H1 (cell line): ENCODE measurements at regions not wholly inside any gene's neighbourhood (a gene's known extent, or its start where the extent isn't known, plus 50 kb on each side); places are given as distances from the start of the nearest gene placed in this dataset.

Experiments
- CTCF ChIA-PET: fragments of 300-600 bp; sonication (Branson Sonifier 250); formaldehyde crosslinking; loops from one replicate; lab custom pipeline; 2021; ENCODE audit not compliant: partially characterized antibody; lab: Charles Lee
- POLR2A ChIA-PET: fragments of 300-600 bp; sonication (Branson Sonifier 250); formaldehyde crosslinking; loops from one replicate; lab custom pipeline; 2021; ENCODE audit warnings: inconsistent platforms; ENCODE audit not compliant: partially characterized antibody; lab: Charles Lee
- DNase-seq, 2 experiments: peaks; one replicate each; pipeline versions ENCODE4 v3.0.0 to v3.0.0-alpha.2; 2010 to 2022; ENCODE audit warnings: low spot score in 2 of 2, low read depth in 1 of 2, mixed read lengths in 1 of 2
- FAIRE-seq: peaks from 2 replicates; lab custom pipeline; 2011; peaks lifted over from hg19 to GRCh38; lab: Jason Lieb, UNC
- H2AFZ ChIP-seq: 2 replicates; pipeline ENCODE4 v1.8.1; 2012; ENCODE audit warnings: low read length, inconsistent platforms
- H2AK5ac ChIP-seq: 2 replicates; pipeline ENCODE4 v1.6.1; 2013; ENCODE audit warnings: low read depth, low read length
- H2BK120ac ChIP-seq: replicated peaks from 2 replicates; pipeline ENCODE3; 2013; ENCODE audit warnings: low read depth, low read length, inconsistent platforms
- H2BK12ac ChIP-seq: 2 replicates; pipeline ENCODE4 v1.6.1; 2013; ENCODE audit warnings: low read depth, low read length
- H2BK15ac ChIP-seq: 2 replicates; pipeline ENCODE4 v1.6.1; 2013; ENCODE audit warnings: low read length
- H2BK20ac ChIP-seq: 2 replicates; pipeline ENCODE4 v1.6.1; 2013; ENCODE audit warnings: low read length
- H2BK5ac ChIP-seq: 2 replicates; pipeline ENCODE4 v1.6.1; 2013; ENCODE audit warnings: low read depth, low read length
- H3K14ac ChIP-seq: 2 replicates; pipeline ENCODE4 v1.6.1; 2013; ENCODE audit warnings: inconsistent platforms; ENCODE audit not compliant: insufficient read length
- H3K18ac ChIP-seq: 2 replicates; pipeline ENCODE4 v1.6.1; 2013; ENCODE audit warnings: low read length; ENCODE audit errors: extremely low read depth
- H3K23ac ChIP-seq: 2 replicates; pipeline ENCODE4 v1.6.1; 2013; ENCODE audit warnings: inconsistent platforms; ENCODE audit not compliant: insufficient read length
- H3K23me2 ChIP-seq: 2 replicates; pipeline ENCODE4 v1.6.1; 2013; ENCODE audit warnings: low read depth, low read length
- H3K27ac ChIP-seq: 2 replicates; pipeline ENCODE4 v1.6.1; 2011; ENCODE audit warnings: low read depth, low read length, inconsistent platforms
- H3K27me3 ChIP-seq, 4 experiments: replicated peaks in 1 of 4; 1 replicate in 1 of 4; 2 replicates in 3 of 4; pipeline versions ENCODE4 v1.6.1 to v1.8.1; 2011 to 2013; ENCODE audit warnings: low read length in 3 of 4, mild to moderate bottlenecking in 3 of 4, inconsistent platforms in 2 of 4, mixed read lengths in 2 of 4, moderate library complexity in 1 of 4; ENCODE audit not compliant: control insufficient read depth in 3 of 4, insufficient read depth in 3 of 4; ENCODE audit errors: extremely low read depth in 1 of 4
- H3K36me3 ChIP-seq, 4 experiments: 2 replicates each; pipeline versions ENCODE4 v1.6.1 to v1.8.1; 2011 to 2013; ENCODE audit warnings: mild to moderate bottlenecking in 4 of 4, low read length in 3 of 4, moderate library complexity in 2 of 4, control low read depth in 1 of 4, inconsistent platforms in 1 of 4; ENCODE audit not compliant: insufficient read depth in 4 of 4, control insufficient read depth in 2 of 4
- H3K4ac ChIP-seq: replicated peaks from 2 replicates; pipeline ENCODE3; 2013; ENCODE audit warnings: low read length, low read depth, mixed read lengths, inconsistent platforms; ENCODE audit not compliant: insufficient read length
- H3K4me1 ChIP-seq, 4 experiments: replicated peaks in 1 of 4; 1 replicate in 1 of 4; 2 replicates in 3 of 4; pipeline versions ENCODE4 v1.6.1 to v1.8.1; 2011 to 2013; ENCODE audit warnings: low read length in 3 of 4, inconsistent platforms in 2 of 4, mixed read lengths in 1 of 4; ENCODE audit not compliant: insufficient read depth in 4 of 4, control insufficient read depth in 3 of 4
- H3K4me2 ChIP-seq, 2 experiments: 2 replicates each; pipeline versions ENCODE4 v1.6.1 to v1.8.1; 2011 to 2013; ENCODE audit warnings: low read depth in 2 of 2, low read length in 2 of 2, control low read depth in 1 of 2, inconsistent platforms in 1 of 2, mild to moderate bottlenecking in 1 of 2; ENCODE audit not compliant: insufficient read depth in 1 of 2
- H3K4me3 ChIP-seq, 4 experiments: fragments of 200-600, 300-600 bp in 1 of 4; sonication (generic), shearing (Covaris generic), sonication (Bioruptor Twin) in 1 of 4; 2 replicates each; pipeline versions ENCODE4 v1.5.1 to v1.8.1; 2011 to 2016; ENCODE audit warnings: low read length in 4 of 4, low read depth in 3 of 4, control low read depth in 2 of 4, inconsistent platforms in 2 of 4, mild to moderate bottlenecking in 2 of 4, mixed read lengths in 1 of 4, moderate library complexity in 1 of 4; ENCODE audit not compliant: insufficient read depth in 2 of 4; ENCODE audit errors: extremely low read depth in 1 of 4
- H3K56ac ChIP-seq: replicated peaks from 2 replicates; pipeline ENCODE3; 2013; ENCODE audit warnings: low read depth, mild to moderate bottlenecking, mixed read lengths, low read length, inconsistent platforms; ENCODE audit not compliant: insufficient read length
- H3K79me1 ChIP-seq: 2 replicates; pipeline ENCODE4 v1.6.1; 2013; ENCODE audit warnings: low read depth, low read length, control low read depth
- H3K79me2 ChIP-seq, 2 experiments: 2 replicates each; pipeline versions ENCODE4 v1.6.1 to v1.8.1; 2012 to 2013; ENCODE audit warnings: low read length in 2 of 2, mild to moderate bottlenecking in 2 of 2, inconsistent platforms in 1 of 2; ENCODE audit not compliant: insufficient read depth in 2 of 2, control insufficient read depth in 1 of 2
- H3K9ac ChIP-seq, 4 experiments: replicated peaks in 1 of 4; 1 replicate in 1 of 4; 2 replicates in 3 of 4; pipeline versions ENCODE4 v1.6.1 to v1.8.1; 2011 to 2013; ENCODE audit warnings: low read depth in 3 of 4, low read length in 3 of 4, control low read depth in 2 of 4, mild to moderate bottlenecking in 2 of 4, moderate library complexity in 2 of 4, inconsistent platforms in 1 of 4; ENCODE audit errors: extremely low read depth in 1 of 4
- H3K9me3 ChIP-seq, 2 experiments: 2 replicates each; pipeline versions ENCODE4 v1.6.1 to v1.8.1; 2012 to 2013; ENCODE audit warnings: mild to moderate bottlenecking in 2 of 2, moderate library complexity in 2 of 2, control low read depth in 1 of 2, inconsistent platforms in 1 of 2, low read depth in 1 of 2, low read length in 1 of 2, mixed read lengths in 1 of 2; ENCODE audit not compliant: insufficient read depth in 2 of 2
- H4K20me1 ChIP-seq, 2 experiments: replicated peaks in 1 of 2; 2 replicates each; pipeline versions ENCODE3 to v1.8.1; 2011 to 2013; ENCODE audit warnings: inconsistent platforms in 2 of 2, low read length in 2 of 2, mild to moderate bottlenecking in 1 of 2; ENCODE audit not compliant: insufficient read depth in 2 of 2, control insufficient read depth in 1 of 2
- H4K5ac ChIP-seq: 2 replicates; pipeline ENCODE4 v1.6.1; 2013; ENCODE audit warnings: low read length, low read depth, mixed read lengths, inconsistent platforms; ENCODE audit not compliant: insufficient read length
- H4K8ac ChIP-seq: 2 replicates; pipeline ENCODE4 v1.8.0; 2013; ENCODE audit warnings: mild to moderate bottlenecking, moderate library complexity, low read length, inconsistent platforms; ENCODE audit not compliant: insufficient read depth; ENCODE audit errors: extremely low read depth
- H4K91ac ChIP-seq: replicated peaks from 2 replicates; pipeline ENCODE3; 2013; ENCODE audit warnings: low read length, mixed read lengths, inconsistent platforms; ENCODE audit not compliant: insufficient read length
- BCL11A ChIP-seq, 2 experiments: IDR thresholded peaks; one replicate each; pipeline ENCODE4 v1.6.1; 2011; ENCODE audit warnings: low read depth in 2 of 2, low read length in 2 of 2, mild to moderate bottlenecking in 2 of 2
- BRCA1 ChIP-seq: IDR thresholded peaks from 2 replicates; pipeline ENCODE4 v1.6.1; 2012; ENCODE audit warnings: low read depth, low read length, improper control_type of control experiment
- CREB1 ChIP-seq: IDR thresholded peaks from 2 replicates; pipeline ENCODE4 v1.6.1; 2012; ENCODE audit warnings: inconsistent platforms
- GABPA ChIP-seq: IDR thresholded peaks from 2 replicates; pipeline ENCODE4 v1.6.1; 2011; ENCODE audit warnings: mild to moderate bottlenecking, low read length, moderate library complexity, borderline replicate concordance; ENCODE audit not compliant: insufficient read depth
- GTF2F1 ChIP-seq: IDR thresholded peaks from 2 replicates; pipeline ENCODE4 v1.6.1; 2012; ENCODE audit warnings: low read depth, low read length, improper control_type of control experiment, borderline replicate concordance
- JUND ChIP-seq: IDR thresholded peaks from 2 replicates; pipeline ENCODE4 v1.6.1; 2011; ENCODE audit warnings: mild to moderate bottlenecking, improper control_type of control experiment, low read length
- KDM1A ChIP-seq: fragments of 200-600, 300-600 bp; sonication (generic); IDR thresholded peaks from 2 replicates; pipeline ENCODE4 v1.7.1; 2016; ENCODE audit warnings: mild to moderate bottlenecking, low read length, borderline replicate concordance
- KDM4A ChIP-seq: IDR thresholded peaks from one replicate; pipeline ENCODE4 v1.7.1; 2012; ENCODE audit warnings: low read depth, mild to moderate bottlenecking, moderate library complexity, low read length, inconsistent platforms; ENCODE audit not compliant: severe bottlenecking
- POU5F1 ChIP-seq: IDR thresholded peaks from 2 replicates; pipeline ENCODE4 v1.6.1; 2011; ENCODE audit warnings: low read depth, mild to moderate bottlenecking, low read length, moderate library complexity
- SIN3A ChIP-seq, 2 experiments: IDR thresholded peaks in 1 of 2; conservative IDR thresholded peaks in 1 of 2; 2 replicates each; pipeline ENCODE4 v1.6.1; 2011 to 2012; ENCODE audit warnings: low read length in 2 of 2, improper control_type of control experiment in 1 of 2, low read depth in 1 of 2, mild to moderate bottlenecking in 1 of 2
- TEAD4 ChIP-seq: IDR thresholded peaks from 2 replicates; pipeline ENCODE4 v1.6.1; 2012; ENCODE audit warnings: low read depth, low read length, inconsistent platforms, mixed read lengths
- YY1 ChIP-seq: IDR thresholded peaks from 2 replicates; pipeline ENCODE4 v1.6.1; 2011; ENCODE audit warnings: low read depth, mild to moderate bottlenecking, low read length
- WGBS, 2 experiments: shearing (Covaris generic) in 1 of 2; methylation state at CpG; one replicate each; pipeline versions ENCODE4 v1.1.6 to v1.1.7; 2013 to 2015; ENCODE audit warnings: low lambda C conversion rate in 2 of 2, mixed read lengths in 2 of 2, inconsistent platforms in 1 of 2, low coverage in 1 of 2, missing lambda C conversion rate in 1 of 2; ENCODE audit not compliant: insufficient replicate concordance in 2 of 2, insufficient coverage in 1 of 2, insufficient read length in 1 of 2; ENCODE audit errors: extremely low coverage in 1 of 2, missing lambda C conversion rate in 1 of 2; 5-methylcytosine and 5-hydroxymethylcytosine counted together

GRCh38 chrY:8377491-8377890 lies 959.8 kb upstream of the TSPY4 start:
- no peak overlapping the region for H3K4me3 ChIP-seq
- no peak overlapping the region for H3K23ac ChIP-seq
- H2BK20ac ChIP-seq = no peak overlapping the region
- H3K9me3 ChIP-seq = peaks cover 20 to 69% of the 10 kb centered on the region in 2 experiments; a peak in 3 of 4 replicates
- no peaks in the 10 kb centered on the region for H3K27me3 ChIP-seq
- H4K20me1 ChIP-seq = no peaks in the 10 kb centered on the region
- no peak overlapping the region for H3K9ac ChIP-seq
- H2BK5ac ChIP-seq = no peak overlapping the region
- no peaks in the 10 kb centered on the region for H3K79me2 ChIP-seq
- H3K23me2 ChIP-seq = no peaks in the 10 kb centered on the region
- H3K4ac ChIP-seq = no peak overlapping the region
- ChIA-PET POLR2A (no interaction called here), CTCF (no interaction called here)
- no peak overlapping the region for H2AK5ac ChIP-seq
- no peak overlapping the region for H3K18ac ChIP-seq
- no peak for TF ChIP-seq SIN3A (conservative IDR thresholded peaks at IDR 0.05 in 1 of 2, IDR thresholded peaks at IDR 0.05 in 1 of 2; ENCODE audit: low read depth in 1 of 2, low read length in 2 of 2)
- no peak for TF ChIP-seq TEAD4
- TF ChIP-seq CREB1 = no peak
- no peak for TF ChIP-seq KDM1A
- no peak for TF ChIP-seq JUND
- TF ChIP-seq POU5F1 = no peak
- TF ChIP-seq BRCA1 = no peak
- no peak for TF ChIP-seq YY1
- TF ChIP-seq KDM4A = no peak
- TF ChIP-seq GTF2F1 = no peak
- TF ChIP-seq GABPA = no peak
- no peak for TF ChIP-seq BCL11A (IDR thresholded peaks at IDR 0.05; ENCODE audit: low read depth in 2 of 2, low read length in 2 of 2)
- H3K4me1 ChIP-seq = no peaks in the 10 kb centered on the region
- H3K14ac ChIP-seq = no peak overlapping the region
- no peak overlapping the region for H2BK15ac ChIP-seq
- no peaks in the 10 kb centered on the region for H3K36me3 ChIP-seq
- no peak overlapping the region for H3K4me2 ChIP-seq
- no peak overlapping the region for H4K91ac ChIP-seq
- WGBS, 2 experiments = 52% methylated on average over 2 of the region's 3 CpGs; no CpG with 5 or more reads in 1 of the 2 experiments
- no peak overlapping the region for H4K5ac ChIP-seq
- no peak overlapping the region for H2AFZ ChIP-seq
- H2BK12ac ChIP-seq = no peak overlapping the region
- no peak overlapping the region for H3K27ac ChIP-seq
- DNase-seq (no peak), FAIRE-seq (no peak)
- no peak overlapping the region for H3K56ac ChIP-seq
- no peak overlapping the region for H2BK120ac ChIP-seq
- no peak overlapping the region for H4K8ac ChIP-seq
- no peaks in the 10 kb centered on the region for H3K79me1 ChIP-seq
